NCI-H2107 treated with DMSO at 0.1 percent for 48 hours (cell line): ENCODE measurements at regions not wholly inside any gene's neighbourhood (a gene's known extent, or its start where the extent isn't known, plus 50 kb on each side); places are given as distances from the start of the nearest gene placed in this dataset.

Experiments
- DNase-seq: peaks from one replicate; lab custom pipeline; 2025; ENCODE audit not compliant: unreplicated experiment; lab: John Stamatoyannopoulos, UW

- no peak for DNase-seq
Measured at GRCh38 chr5:88374391-88374790, 105.7 kb upstream of the TMEM161B start.

GRCh38 chr5:88370824-88371223, 102.2 kb upstream of the TMEM161B start:
- DNase-seq = no peak

GRCh38 chr5:88368201-88368600, 99.6 kb upstream of the TMEM161B start:
- DNase-seq = no peak

- DNase-seq = no peak
Measured at GRCh38 chr5:88364991-88365390, 96.3 kb upstream of the TMEM161B start.

GRCh38 chr5:88355490-88356050, 86.9 kb upstream of the TMEM161B start:
- no peak for DNase-seq

GRCh38 chr5:88325868-88326267, 57.2 kb upstream of the TMEM161B start:
- no peak for DNase-seq

GRCh38 chr5:88322785-88323184, 54.1 kb upstream of the TMEM161B start:
- no peak for DNase-seq
